ENCODE measurements at regions not wholly inside any gene's neighbourhood (a gene's known extent, or its start where the extent isn't known, plus 50 kb on each side); places are given as distances from the start of the nearest gene placed in this dataset.
"Not testable (repeated sequence)": the region's sequence is repeated elsewhere in the genome, so short reads cannot be mapped to it uniquely, and the experiment has no call there.

DNA sequence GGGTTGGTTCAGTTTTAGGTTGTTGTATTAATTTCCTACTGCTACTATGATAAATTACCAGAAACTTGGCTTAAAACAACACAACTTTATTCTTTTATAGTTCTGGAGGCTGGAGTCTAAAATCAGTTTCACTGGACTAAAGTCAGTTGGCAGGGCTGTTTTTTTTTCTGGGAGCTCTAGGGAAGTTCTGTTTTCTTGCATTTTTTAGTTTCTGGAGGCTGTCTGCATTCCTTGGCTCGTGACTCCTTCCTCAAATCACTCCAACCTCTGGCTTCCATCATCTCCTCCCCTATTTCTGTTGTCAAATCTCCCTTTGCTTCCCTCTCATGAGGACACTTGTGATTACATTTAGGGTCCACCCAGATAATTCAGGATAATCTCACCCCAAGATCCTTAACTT, 51.3 kb upstream of the SUB1 start:
- no peak for DNase-seq (ENCODE audit: low spot score)

DNA sequence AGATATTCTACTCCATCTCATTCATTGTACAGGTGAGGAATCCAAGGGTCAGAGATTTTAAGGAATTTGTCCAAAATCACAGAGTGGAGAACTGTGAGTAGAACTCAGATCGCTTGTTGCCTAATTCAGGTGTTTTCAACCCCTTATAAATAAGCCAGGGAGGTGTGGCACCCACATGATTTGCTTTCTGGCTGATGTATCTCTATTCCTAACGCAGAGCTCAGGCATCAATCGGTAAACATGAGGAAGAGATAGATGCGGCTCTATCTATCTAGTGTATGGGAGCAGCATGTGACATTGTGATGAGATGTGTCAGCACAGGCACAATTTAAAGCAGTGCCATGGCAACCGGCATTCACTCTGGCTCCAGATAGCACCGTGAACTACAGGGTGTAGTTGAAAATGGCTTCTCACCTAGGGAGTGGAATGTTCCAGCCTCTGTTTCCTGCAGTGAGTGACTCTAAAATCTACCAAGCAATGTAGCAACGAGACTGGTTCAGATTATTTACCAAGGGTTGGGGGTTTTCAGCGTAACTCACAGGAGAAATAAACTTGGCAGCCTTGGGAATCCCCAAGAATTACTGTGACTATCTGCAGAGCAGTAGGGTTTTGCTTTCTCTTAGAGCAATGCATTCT, 53.4 kb upstream of the SUB1 start:
- no peak for DNase-seq (ENCODE audit: low spot score)

DNA sequence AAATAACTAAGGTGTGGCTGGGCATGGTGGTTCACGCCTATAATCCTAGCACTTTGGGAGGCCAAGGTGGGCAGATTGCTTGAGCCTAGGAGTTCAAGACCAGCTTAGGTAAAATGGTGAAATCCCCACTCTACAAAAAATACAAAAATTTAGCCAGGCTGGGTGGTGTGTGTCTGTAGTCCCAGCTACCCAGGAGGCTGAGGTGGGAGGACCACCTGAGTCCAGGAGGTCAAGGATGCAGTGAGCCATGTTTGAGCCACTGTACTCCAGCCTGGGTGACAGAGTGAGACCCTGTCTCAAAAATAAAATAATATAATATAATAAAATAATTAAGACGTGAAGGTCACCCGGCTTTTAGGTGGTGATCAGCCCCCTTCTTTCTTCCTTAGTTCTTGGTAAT, 58.0 kb upstream of the SUB1 start:
- DNase-seq (ENCODE audit: low spot score), result not testable (repeated sequence)

DNA sequence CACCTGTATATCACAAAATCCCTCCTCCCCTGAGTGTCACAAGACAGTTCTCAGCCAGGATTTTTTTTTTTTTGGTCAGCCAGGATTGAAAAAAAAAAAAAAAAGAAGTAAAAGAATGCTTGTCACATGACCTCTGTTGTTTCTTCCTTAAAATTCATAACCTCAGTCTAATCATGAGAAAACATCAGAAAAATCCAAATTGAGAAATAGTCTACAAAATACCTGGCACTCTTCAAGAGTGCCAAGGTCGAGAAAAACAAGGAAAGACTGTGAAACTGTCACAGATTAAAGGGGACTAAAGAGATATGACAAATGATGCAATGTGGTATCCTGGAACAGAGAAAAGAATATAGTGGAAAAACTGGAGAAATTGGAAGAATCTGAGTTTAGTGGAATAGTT, 58.5 kb upstream of the SUB1 start:
- no peak for DNase-seq (ENCODE audit: low spot score)

DNA sequence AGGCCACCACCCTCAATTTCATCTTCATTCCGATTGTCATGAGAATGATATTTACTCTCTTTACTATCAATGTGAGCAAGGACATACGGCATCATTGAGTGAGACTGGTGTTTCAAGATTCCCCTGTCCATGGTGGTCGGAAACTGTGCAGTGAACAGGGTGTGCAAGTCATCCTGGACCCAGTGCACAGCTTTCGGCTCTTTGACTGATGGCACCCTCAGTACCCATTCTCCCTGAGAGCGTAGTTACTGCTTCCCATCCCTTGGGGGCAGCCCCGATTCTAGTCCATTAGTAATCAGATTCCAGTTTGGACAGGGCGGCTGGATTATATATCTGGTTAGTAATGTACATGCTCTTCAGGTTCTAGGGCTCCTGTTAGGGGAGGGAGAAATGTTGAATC, 61.7 kb upstream of the SUB1 start:
- no peak for DNase-seq (ENCODE audit: low spot score)

DNA sequence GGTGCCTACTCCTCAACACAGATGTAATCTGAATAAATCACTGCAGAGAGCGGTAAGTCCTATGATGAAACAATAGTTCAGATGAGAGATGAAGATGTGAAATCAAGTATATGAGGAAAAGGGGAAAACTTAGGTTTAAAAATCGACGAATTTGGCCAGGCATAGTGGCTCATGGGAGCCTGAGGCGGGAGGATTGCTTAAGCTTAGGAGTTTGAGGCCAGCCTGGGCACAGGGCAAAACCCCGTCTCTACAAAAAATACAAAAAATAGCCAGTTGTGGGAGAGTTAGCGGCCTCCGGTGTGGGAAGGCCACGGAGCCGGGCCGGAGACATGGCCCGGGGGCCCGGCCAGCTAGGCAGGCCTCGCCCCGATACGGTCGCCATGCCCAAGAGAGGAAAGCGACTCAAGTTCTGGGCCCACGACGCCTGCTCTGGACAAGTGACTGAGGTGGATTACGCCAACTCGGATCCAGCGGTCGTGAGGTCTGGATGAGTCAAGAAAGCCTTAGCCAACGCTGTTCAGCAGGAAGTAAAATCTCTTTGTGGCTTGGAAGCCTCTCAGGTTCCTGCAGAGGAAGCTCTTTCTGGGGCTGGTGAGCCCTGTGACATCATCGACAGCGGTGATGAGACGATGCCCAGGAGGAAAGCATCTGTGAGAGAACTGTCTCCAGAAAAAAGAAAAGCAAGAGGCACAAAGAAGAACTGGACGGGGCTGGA, 62.8 kb upstream of the SUB1 start:
- DNase-seq (ENCODE audit: low spot score), result no peak

DNA sequence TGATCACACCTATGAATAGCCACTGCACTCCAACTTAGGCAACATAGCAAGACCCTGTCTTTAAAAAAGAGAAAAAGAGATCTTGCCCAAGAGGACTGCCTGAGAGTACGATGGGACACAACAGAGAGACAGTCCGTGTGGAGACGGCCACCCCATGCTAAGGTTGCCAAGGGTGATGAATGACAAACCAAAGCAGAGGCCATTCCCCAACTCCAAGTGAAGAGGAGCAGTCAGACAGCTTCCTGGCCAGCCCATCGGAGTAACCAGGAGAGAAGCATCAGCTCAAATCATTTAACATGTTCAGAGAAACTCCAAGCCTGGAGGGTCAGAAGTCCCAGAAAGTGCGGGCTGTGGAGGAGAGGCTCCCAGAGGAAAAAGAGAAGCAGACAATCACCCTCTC, 63.9 kb upstream of the SUB1 start:
- no peak for DNase-seq (ENCODE audit: low spot score)

DNA sequence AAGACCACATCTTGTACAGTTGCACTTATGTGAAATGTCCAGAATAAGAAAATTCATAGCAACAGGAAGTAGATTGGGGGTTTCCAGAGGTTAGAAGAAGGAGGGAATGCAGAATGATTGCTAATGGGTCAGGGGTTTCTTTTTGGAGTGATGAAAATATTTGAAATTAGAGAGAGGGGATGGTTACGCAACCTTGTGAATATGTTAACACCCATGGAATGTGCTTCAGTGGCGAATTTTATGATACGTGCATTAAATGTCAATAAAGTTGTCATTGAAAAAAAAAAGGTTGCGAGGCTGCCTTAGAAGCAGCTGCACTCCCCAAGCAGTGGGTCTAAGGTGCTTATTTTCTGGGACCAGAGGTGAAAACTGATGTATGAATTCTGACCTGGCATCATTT, 64.4 kb upstream of the SUB1 start:
- DNase-seq (ENCODE audit: low spot score), result no peak

DNA sequence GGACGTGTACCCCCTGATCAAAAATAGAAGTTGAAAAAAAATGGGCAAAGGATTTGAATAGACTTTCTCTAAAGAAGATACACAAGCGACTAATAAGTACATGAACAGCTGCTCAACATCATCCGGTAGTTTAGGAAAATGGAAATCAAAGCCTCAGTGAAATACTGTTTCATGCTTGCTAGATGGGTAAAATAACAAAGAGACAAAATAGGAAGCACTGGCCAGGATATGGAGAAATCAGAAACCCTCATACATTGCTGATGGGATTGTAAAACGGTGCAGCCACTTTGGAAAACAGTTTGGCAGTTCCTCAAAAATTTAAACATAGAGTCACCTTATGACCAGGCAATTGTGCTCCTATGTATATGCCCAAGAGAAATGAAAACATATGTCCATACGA, 65.0 kb upstream of the SUB1 start:
- no peak for DNase-seq (ENCODE audit: low spot score)

DNA sequence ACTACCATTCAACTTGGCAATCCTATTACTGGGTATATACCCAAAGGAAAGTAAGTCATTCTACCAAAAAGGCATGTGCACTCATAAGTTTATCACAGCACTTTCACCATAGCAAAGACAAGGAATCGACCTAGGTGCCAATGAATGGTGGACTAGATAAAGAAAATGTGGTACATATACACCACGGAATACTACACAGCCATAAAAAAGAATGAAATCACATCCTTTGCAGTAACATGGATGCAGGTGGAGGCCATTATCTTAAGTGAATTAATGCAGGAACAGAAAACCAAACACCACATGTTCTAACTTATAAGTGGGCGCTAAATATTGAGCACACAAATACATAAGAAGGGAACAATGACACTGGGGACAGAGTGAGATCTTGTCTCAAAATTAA, 65.8 kb upstream of the SUB1 start:
- no peak for DNase-seq (ENCODE audit: low spot score)

DNA sequence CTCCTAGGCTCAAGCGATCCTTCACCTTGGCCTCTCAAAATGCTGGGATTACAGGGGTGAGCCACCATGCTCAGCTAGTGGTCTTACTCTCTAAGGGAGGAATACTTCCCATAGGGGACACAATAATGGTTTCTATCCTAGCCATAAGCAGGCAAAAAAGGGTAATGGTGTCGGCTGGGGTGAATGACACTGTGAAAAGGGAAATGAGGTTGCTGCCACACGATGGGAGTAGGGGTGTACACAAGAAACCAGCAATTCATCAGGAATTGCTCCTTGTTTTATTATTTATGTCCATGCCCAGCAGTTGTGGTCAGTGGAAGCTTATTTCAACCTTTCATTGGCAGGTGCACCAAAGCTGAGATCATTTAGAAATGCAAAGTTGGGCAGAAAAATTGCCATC, 70.3 kb upstream of the ZFR start:
- no peak for DNase-seq (ENCODE audit: low spot score)

DNA sequence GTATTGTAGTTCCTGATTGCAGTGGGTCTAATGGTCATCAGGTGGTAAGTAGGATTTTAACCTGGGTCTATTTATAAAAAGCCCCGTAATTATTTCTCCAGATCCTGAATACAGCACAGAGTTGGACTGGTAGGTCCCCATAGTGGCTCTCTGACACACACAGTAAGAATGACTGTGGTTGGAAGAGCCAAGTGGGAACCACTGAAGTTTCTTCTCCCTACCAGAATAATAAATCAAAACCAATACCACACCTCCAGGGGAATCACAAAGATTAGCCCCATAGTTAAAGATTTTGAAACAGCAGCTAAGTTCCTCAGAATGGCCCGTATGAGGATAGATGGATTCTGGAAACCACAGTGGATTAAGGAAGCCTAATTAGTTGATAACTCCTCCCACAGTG, 68.4 kb upstream of the ZFR start:
- no peak for DNase-seq (ENCODE audit: low spot score)

DNA sequence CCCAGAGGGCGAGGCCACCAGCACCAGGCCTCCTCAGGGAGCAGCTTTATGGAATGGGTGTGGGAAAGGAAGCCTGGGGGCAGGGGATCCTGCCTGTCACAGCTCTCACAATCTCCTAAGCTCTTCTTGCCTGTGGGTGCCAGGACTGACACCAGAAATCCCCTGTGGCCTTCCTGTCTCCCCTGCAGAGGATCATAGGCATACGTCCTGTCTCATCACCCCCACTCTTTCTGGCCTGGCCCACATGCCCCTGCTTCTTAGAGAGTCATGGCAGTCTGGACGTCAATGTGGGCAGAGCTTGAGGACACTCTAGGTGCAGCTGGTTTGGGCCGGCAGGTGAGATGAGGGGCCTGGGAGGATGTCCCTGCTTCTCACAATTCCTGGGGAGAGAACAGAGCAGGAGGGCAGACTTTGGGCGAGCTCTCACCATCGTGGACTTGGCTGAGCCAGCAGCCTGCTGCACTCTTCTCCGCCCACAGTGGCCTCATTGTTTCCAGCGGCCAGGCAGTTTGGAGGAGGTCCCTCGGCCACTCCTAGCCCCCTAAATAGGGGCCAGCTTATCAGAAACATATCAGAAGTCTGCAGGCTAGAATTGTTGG, 67.3 kb upstream of the ZFR start:
- no peak for DNase-seq (ENCODE audit: low spot score)

DNA sequence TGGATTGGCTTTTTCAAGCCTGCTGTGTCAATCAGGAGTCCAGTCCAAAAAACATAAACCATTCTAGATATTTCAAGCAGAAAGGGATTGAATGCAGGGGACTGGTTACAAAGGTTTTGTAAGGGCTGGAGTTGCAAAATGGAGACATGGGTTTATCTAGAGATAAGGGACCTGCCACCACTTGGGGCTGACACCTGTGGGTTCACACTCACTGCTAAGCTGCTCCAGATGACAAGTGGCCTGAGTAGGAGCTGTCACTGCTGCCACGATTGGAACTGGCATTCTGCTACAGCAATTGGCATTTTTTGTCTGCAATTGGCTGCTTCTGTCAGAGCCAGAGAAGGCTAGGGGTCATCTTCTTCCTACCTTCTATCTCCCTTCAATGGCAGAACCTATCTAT, 66.3 kb upstream of the ZFR start:
- DNase-seq (ENCODE audit: low spot score), result no peak

DNA sequence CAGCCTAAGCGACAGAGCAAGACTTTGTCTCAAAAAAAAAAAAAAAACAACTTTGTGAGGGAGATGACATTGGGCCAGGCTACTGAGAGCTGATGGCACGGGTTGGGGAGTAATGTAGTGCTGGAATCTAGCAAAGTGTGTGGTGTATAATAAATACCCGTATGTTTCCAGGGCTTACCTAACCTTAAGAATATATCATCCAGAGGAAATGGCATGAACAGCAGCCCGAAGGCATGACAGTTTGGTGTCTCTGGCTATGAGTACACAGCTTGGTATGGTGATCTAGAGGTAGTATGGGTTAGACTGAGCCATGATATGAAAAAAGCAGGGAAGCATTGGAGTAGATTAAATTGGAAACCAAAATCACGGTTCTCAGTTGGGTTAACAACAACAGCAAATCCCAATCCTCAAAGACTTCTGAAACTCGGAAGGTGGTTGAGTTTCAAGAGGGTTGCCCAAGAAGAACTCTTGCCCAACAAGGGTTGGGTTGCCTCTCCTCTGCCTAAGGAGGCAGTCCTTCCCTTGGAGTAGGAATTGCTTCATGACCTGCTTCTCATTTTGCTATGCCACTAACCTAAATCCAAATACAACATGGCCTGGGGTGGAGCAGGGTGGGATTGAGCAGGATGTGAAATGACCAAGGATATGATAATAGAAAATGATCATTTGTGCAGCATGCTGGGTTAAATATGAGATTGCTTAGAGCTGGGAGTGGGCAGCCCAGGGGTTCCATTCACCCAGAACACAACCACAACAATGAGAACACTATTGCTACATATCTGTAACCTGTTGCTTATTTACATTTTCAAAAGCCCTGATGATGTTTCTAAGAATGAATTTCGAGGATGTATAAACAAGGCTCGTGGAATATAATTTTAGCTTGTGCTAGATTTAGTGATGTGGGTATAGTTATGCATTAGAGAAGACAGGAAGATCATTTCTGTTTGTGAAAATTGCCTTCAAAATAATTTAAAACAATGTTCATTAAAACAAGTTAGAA, 64.6 kb upstream of the ZFR start:
- DNase-seq (ENCODE audit: low spot score), result no peak

DNA sequence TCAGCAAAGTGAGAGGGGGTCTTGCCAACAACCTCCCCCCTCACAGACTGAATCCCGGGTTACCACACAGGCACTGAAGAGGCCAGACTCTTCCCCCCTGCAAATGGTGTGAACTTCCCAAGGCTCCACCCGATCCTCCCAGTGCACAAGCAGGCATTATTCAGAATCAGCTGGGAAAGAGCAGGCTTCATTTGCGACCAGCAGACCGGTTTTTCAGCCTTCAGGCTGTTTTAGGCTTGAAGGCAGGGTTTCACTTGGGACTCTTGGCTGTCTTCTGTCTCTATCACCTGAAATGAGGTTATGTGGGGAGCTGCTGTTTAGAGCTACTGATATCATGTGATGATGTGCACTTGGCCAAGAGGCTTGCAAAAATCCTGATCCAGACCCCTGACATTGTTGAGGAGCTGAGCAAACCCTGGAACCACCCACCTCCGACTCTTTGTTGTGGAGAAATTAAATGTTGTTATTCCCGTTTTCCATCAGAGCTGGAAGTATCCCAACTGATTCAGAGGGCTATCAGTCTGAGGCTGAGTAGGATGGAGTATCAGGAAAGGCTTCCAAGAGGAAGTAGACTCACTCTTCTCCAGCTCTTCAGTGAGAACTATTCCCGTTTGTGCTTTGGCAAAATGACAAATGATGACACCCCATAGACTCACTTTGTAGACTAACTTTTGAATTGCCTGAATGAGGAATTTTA, 63.3 kb upstream of the ZFR start:
- peak; percentile 65 for DNase-seq (ENCODE audit: low spot score)

DNA sequence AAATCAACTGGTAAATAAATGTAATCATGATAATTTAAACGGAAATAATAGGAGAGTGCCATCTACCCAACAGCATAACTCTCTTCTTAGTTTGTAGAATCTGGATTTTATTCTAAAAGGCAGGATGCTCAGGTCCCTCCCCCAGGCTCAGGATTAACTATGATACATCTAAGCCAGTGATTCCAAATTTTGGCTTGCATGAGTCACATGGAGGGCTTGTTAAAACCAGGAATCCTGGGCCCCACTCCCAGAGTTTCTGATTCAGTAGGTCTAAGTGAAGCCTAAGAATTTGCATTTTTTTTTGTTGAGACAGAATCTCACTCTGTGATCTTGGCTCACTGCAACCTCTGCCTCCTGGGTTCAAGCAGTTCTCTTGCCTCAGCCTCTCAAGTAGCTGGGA, 62.3 kb upstream of the ZFR start:
- no peak for DNase-seq (ENCODE audit: low spot score)

DNA sequence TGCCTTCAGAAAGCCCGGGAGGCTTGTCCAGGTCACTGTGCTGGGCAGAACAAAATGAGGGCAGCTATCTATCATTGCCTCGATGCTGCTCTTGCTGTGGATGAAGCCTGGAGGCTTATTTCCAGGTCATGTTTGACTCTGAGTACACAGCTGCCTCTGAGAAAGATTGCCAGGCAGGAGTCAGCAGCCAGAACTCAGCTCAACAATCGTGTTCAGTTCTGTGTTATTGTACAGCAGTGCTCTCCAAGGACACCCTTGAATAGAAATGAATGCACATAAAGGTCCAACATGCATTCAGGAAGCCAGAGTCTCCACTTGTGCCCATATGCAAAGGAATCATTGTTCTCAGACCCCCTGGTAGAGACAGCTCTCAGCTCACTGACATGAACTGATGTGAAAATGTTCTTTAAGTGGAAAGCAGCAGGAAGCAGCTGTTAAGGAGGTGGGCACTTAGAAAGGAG, 61.7 kb upstream of the ZFR start:
- DNase-seq (ENCODE audit: low spot score), result peak; percentile 57

DNA sequence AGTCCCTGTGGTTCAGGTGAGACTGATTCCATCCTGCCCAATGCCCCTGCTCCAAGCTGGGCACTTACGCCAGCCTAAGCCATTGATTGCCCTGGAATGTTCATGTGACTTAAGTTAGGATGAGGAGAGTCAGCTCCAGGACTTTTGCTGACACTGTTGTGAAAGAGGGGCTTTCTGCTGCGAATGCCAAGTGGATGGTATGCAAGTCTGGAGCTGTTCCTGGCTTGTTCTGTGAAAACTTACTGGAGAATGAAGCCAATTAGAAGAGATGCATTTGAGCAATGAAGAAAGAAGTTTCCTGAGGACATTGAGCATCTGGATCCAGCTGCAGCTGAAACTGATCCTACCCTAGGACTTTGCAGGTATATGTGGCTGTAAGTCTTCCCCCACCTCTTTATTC, 61.2 kb upstream of the ZFR start:
- no peak for DNase-seq (ENCODE audit: low spot score)

DNA sequence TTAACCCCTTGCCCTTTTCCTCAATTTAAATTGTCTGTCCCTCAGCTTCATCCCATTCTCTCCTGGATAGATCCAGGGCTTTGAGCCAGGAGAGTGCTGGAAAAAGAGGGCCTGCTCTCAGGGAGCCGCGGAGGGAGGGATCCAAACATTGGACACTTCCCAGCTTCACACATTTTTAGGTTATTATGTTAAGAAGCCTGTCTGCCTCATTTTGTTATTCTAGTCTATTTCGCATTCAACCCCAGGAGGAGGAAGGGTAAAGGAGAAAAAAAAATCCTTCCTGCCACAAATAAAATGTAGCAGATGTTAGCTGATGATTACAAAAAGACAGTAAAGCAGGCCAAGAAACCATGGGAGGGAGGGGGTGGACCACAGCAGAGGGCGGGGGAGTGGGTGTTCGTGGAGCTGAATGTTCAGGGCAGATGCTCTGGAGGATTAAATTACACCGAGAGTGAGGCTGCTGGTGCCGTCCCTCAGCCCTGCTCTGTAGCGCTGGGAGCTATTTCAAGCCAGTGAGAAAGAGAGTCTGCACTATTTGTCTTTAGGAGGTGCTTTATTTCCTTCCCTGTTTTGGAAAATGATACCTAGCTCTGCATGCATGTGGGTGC, 60.6 kb upstream of the ZFR start:
- DNase-seq (ENCODE audit: low spot score), result no peak

DNA sequence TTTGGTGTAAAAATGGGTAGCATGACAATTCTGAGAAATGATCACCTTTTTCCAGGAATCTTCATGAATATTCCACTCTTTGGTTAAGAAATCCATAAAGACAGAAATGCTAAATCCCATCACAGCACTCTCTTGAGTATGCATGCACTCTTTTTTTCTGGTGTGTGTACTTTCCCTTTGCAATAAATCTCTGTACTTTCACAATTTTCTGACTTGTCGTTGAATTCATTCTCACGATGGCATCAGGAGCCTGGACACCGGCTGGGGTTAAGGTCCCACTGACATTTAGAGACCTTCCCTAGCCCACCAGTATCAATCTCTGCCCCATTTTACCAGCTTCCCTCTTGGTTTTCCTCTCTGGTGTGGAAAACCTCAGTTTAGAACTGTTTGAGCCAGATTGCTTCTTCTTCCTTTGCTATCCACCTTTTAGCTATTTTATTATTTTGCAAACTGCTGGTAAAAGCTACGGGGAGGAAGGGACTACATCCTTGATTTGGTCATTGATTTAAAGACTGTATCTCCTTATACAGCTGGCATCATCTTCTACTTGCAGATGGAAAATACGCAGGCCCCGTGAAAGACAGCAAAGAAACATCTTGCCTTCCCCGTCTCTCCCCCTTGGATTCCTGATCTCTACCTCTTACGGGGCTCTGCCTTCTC, 59.9 kb upstream of the ZFR start:
- no peak for DNase-seq (ENCODE audit: low spot score)

Data from kidney capillary endothelial cell (primary cell).